Liver (tissue), 8 donors: ENCODE measurements at regions not wholly inside any gene's neighbourhood (a gene's known extent, or its start where the extent isn't known, plus 50 kb on each side); places are given as distances from the start of the nearest gene placed in this dataset.

Source experiments
- DNase-seq: peaks from one replicate; pipeline ENCODE4 v3.0.0-alpha.2; 2017; ENCODE audit warnings: low spot score
- H3K27ac ChIP-seq, 2 donors: one replicate each; pipeline ENCODE4 v1.7.0; 2013; ENCODE audit warnings: inconsistent platforms in 2 of 2, low read length in 2 of 2, control low read depth in 1 of 2, low read depth in 1 of 2, mild to moderate bottlenecking in 1 of 2
- H3K27me3 ChIP-seq, 4 donors: one replicate each; pipeline versions ENCODE4 v1.6.1 to v1.7.0; 2013; ENCODE audit warnings: low read length in 3 of 4, inconsistent platforms in 1 of 4, mild to moderate bottlenecking in 1 of 4, moderate library complexity in 1 of 4; ENCODE audit not compliant: control insufficient read depth in 4 of 4, insufficient read depth in 4 of 4
- H3K36me3 ChIP-seq, 4 donors: one replicate each; pipeline versions ENCODE4 v1.6.1 to v1.7.0; 2013; ENCODE audit warnings: low read length in 3 of 4, mild to moderate bottlenecking in 3 of 4, low read depth in 1 of 4, moderate library complexity in 1 of 4; ENCODE audit not compliant: control insufficient read depth in 4 of 4, insufficient read depth in 3 of 4
- H3K4me1 ChIP-seq, 4 donors: one replicate each; pipeline versions ENCODE4 v1.6.1 to v1.7.0; 2013; ENCODE audit warnings: low read length in 3 of 4, mild to moderate bottlenecking in 3 of 4, moderate library complexity in 1 of 4; ENCODE audit not compliant: control insufficient read depth in 4 of 4, insufficient read depth in 4 of 4
- H3K4me3 ChIP-seq, 3 donors: one replicate each; pipeline versions ENCODE4 v1.6.1 to v1.7.0; 2013; ENCODE audit warnings: low read length in 3 of 3, control low read depth in 1 of 3, low read depth in 1 of 3, mild to moderate bottlenecking in 1 of 3
- H3K9ac ChIP-seq, 2 donors: one replicate each; pipeline ENCODE4 v1.7.0; 2013; ENCODE audit warnings: low read length in 2 of 2, mild to moderate bottlenecking in 2 of 2, moderate library complexity in 2 of 2, control low read depth in 1 of 2, low read depth in 1 of 2
- H3K9me3 ChIP-seq, 4 donors: one replicate each; pipeline versions ENCODE4 v1.6.1 to v1.7.0; 2013; ENCODE audit warnings: low read length in 3 of 4; ENCODE audit not compliant: control insufficient read depth in 4 of 4
- EGR1 ChIP-seq, 2 donors: IDR thresholded peaks; 2 replicates each; pipeline ENCODE4 v1.6.1; 2016 to 2018; ENCODE audit warnings: antibody characterized with exemption in 2 of 2, low read depth in 2 of 2
- FOXA1 ChIP-seq: IDR thresholded peaks from 2 replicates; pipeline ENCODE4 v1.6.1; 2016; ENCODE audit warnings: antibody characterized with exemption
- FOXA2 ChIP-seq: IDR thresholded peaks from 2 replicates; pipeline ENCODE4 v1.6.1; 2016; ENCODE audit warnings: antibody characterized with exemption
- GABPA ChIP-seq, 2 donors: IDR thresholded peaks in 1 of 2; conservative IDR thresholded peaks in 1 of 2; 2 replicates each; pipeline ENCODE4 v1.6.1; 2016; ENCODE audit warnings: antibody characterized with exemption in 2 of 2, mild to moderate bottlenecking in 1 of 2, moderate library complexity in 1 of 2
- HNF4A ChIP-seq, 2 donors: conservative IDR thresholded peaks; 2 replicates each; pipeline ENCODE4 v1.6.1; 2016; ENCODE audit warnings: antibody characterized with exemption in 2 of 2, mild to moderate bottlenecking in 2 of 2
- HNF4G ChIP-seq: IDR thresholded peaks from 2 replicates; pipeline ENCODE4 v1.6.1; 2016; ENCODE audit warnings: antibody characterized with exemption
- JUND ChIP-seq, 2 donors: IDR thresholded peaks; 2 replicates each; pipeline ENCODE4 v1.6.1; 2016; ENCODE audit warnings: antibody characterized with exemption in 2 of 2
- NR2F2 ChIP-seq: IDR thresholded peaks from 2 replicates; pipeline ENCODE4 v1.6.1; 2016; ENCODE audit warnings: antibody characterized with exemption
- RAD21 ChIP-seq, 2 donors: IDR thresholded peaks; 2 replicates each; pipeline ENCODE4 v1.6.1; 2016; ENCODE audit warnings: antibody characterized with exemption in 2 of 2, mild to moderate bottlenecking in 2 of 2
- RXRA ChIP-seq, 2 donors: IDR thresholded peaks; 2 replicates each; pipeline ENCODE4 v1.6.1; 2017 to 2018; ENCODE audit warnings: antibody characterized with exemption in 2 of 2, mild to moderate bottlenecking in 1 of 2
- YY1 ChIP-seq: IDR thresholded peaks from 2 replicates; pipeline ENCODE4 v1.6.1; 2016; ENCODE audit warnings: antibody characterized with exemption, mild to moderate bottlenecking
- WGBS: extraction: QIAGEN DNeasy Blood & Tissue Kit; methylation state at CpG from one replicate; pipeline ENCODE4 v1.1.7; 2013; 5-methylcytosine and 5-hydroxymethylcytosine counted together
- TF ChIP-seq, protein P1 (sequence below): IDR thresholded peaks from 2 replicates; pipeline ENCODE4 v1.6.1; 2016; ENCODE audit warnings: antibody characterized with exemption
- TF ChIP-seq, protein P2 (sequence below): IDR thresholded peaks from 2 replicates; pipeline ENCODE4 v1.6.1; 2016; ENCODE audit warnings: antibody characterized with exemption
- TF ChIP-seq, protein P3 (sequence below): IDR thresholded peaks from 2 replicates; pipeline ENCODE4 v1.6.1; 2016; ENCODE audit warnings: antibody characterized with exemption
- TF ChIP-seq, protein P4 (sequence below): IDR thresholded peaks from 2 replicates; pipeline ENCODE4 v1.6.1; 2016; ENCODE audit warnings: antibody characterized with exemption, mild to moderate bottlenecking
- TF ChIP-seq, protein P5 (sequence below): fragments of 150-350 bp; IDR thresholded peaks from 2 replicates; pipeline ENCODE4 v1.5.1; 2017; ENCODE audit warnings: improper control_type of control experiment, low read depth, low read length; ENCODE audit not compliant: missing input control
- donor health status: healthy.
- donor health status: healthy.
- donor health status: healthy.
- donor health status: healthy.
- donor health status: healthy.

DNA sequence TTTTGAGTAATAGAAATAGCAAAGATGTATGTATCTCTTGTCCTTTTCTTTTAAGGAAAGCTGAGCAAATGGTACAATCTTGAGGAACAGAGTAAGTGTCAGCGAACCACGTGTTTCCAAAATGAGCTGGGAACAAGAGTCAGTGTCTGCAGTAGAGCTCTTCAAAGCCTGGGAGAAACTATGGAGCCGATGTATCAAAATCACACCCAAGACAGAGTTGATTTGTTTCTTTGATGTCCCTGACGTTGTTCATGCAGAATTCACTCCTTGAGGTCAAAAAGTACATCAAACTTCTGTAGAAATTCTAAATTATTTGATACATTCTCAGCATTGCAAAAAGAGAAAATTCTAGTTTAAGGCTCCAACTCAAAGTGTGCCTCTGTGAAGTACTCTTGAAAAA, 216.5 kb downstream of the SKIDA1 start (continued):
- TF ChIP-seq YY1 = no peak

DNA sequence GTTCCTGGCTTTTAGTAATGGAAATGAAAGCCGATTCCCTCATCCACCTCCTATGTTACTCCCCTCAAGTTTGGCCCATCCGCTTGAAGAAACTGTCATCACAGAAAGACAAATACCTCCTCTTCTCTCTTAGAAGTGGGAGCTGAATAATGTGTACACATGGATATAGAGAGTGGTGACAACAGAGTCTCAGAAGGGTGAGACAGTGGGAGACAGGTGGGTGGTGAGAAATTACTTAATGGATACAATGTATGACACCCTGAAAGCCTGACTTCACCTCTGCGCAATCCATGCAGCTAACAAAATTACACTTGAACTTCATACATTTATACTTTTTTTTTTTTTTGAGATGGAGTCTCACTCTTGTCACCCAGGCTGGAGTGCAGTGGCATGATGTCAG, 217.5 kb downstream of the SKIDA1 start:
- no peak for DNase-seq
- Histone ChIP-seq H3K4me1 (no peaks in the 10 kb centered on the region), H3K27ac (no peak overlapping the region), H3K9me3 (no peaks in the 10 kb centered on the region), H3K27me3 (no peaks in the 10 kb centered on the region), H3K4me3 (no peak overlapping the region), H3K36me3 (no peaks in the 10 kb centered on the region), H3K9ac (no peak overlapping the region)
- TF ChIP-seq NR2F2 (no peak), FOXA2 (no peak), EGR1 (IDR thresholded peaks at IDR 0.05; ENCODE audit: low read depth in 2 of 2) (no peak), GABPA (IDR thresholded peaks at IDR 0.05 in 1 of 2, conservative IDR thresholded peaks at IDR 0.05 in 1 of 2) (no peak), HNF4G (no peak)
- WGBS = 94% methylated on average over 3 of the region's 3 CpGs

DNA sequence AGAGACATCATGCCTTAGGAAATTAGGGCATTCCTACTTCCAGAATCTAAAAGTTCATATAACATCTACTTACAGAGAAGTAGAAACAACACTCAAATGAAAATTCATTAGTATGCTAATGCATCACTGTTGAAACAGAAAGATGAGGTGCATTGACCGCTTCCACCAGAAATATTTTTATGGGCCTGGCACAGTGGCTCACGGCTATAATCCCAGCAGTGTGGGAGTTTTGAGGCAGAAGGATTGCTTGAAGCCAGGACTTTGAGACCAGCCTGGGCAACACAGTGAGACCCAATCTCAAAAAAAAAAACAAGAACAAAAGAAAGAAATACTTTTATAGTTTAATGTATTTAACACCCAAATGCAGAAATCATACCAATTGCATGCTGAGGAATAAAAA, 220.9 kb downstream of the SKIDA1 start:
- no peaks in the 10 kb centered on the region for H3K4me1 ChIP-seq
- DNase-seq = no peak
- no peaks in the 10 kb centered on the region for H3K9me3 ChIP-seq
- no peak overlapping the region for H3K4me3 ChIP-seq
- no peak overlapping the region for H3K27ac ChIP-seq
- WGBS = 98% methylated on average over 2 of the region's 2 CpGs
- TF ChIP-seq, protein P1, sequence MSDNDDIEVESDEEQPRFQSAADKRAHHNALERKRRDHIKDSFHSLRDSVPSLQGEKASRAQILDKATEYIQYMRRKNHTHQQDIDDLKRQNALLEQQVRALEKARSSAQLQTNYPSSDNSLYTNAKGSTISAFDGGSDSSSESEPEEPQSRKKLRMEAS = no peak
- no peak for TF ChIP-seq YY1
- TF ChIP-seq, protein P2, sequence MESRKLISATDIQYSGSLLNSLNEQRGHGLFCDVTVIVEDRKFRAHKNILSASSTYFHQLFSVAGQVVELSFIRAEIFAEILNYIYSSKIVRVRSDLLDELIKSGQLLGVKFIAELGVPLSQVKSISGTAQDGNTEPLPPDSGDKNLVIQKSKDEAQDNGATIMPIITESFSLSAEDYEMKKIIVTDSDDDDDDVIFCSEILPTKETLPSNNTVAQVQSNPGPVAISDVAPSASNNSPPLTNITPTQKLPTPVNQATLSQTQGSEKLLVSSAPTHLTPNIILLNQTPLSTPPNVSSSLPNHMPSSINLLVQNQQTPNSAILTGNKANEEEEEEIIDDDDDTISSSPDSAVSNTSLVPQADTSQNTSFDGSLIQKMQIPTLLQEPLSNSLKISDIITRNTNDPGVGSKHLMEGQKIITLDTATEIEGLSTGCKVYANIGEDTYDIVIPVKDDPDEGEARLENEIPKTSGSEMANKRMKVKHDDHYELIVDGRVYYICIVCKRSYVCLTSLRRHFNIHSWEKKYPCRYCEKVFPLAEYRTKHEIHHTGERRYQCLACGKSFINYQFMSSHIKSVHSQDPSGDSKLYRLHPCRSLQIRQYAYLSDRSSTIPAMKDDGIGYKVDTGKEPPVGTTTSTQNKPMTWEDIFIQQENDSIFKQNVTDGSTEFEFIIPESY = no peak
- TF ChIP-seq EGR1 (IDR thresholded peaks at IDR 0.05; ENCODE audit: low read depth in 2 of 2) = no peak
- no peaks in the 10 kb centered on the region for H3K27me3 ChIP-seq
- H3K36me3 ChIP-seq = no peaks in the 10 kb centered on the region
- H3K9ac ChIP-seq = no peak overlapping the region

DNA sequence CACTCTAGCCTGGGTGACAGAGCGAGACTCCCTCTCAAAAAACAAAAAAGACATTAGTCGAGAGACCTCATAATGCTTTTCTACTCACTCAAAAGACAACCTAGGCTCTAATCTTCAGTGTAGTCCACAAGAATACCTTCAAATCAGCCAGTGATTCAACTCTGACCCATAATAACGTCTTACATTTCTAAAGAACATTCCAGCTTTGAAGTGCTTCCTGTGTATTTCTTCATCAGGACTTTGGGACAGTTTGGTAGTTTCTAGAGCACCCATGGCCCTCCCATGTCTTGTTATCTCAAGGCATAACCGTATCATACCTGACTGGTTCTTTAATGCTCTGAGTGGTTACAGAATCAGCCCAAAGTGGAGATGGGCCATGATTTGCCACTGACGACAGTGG, 221.3 kb downstream of the SKIDA1 start:
- WGBS = 78% methylated on average over 5 of the region's 5 CpGs
- no peak for DNase-seq
- Histone ChIP-seq H3K27me3 (no peaks in the 10 kb centered on the region), H3K4me1 (no peaks in the 10 kb centered on the region), H3K36me3 (no peaks in the 10 kb centered on the region), H3K9ac (no peak overlapping the region), H3K27ac (no peak overlapping the region), H3K9me3 (no peaks in the 10 kb centered on the region), H3K4me3 (no peak overlapping the region)
- TF ChIP-seq RXRA (IDR thresholded peaks at IDR 0.05) (no peak), HNF4G (no peak), JUND (IDR thresholded peaks at IDR 0.05) (no peak), NR2F2 (no peak), HNF4A (conservative IDR thresholded peaks at IDR 0.05) (no peak), FOXA2 (no peak), RAD21 (IDR thresholded peaks at IDR 0.05) (no peak), FOXA1 (no peak), YY1 (no peak)
- TF ChIP-seq, protein P3, sequence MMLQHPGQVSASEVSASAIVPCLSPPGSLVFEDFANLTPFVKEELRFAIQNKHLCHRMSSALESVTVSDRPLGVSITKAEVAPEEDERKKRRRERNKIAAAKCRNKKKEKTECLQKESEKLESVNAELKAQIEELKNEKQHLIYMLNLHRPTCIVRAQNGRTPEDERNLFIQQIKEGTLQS = no peak
- TF ChIP-seq, protein P4, sequence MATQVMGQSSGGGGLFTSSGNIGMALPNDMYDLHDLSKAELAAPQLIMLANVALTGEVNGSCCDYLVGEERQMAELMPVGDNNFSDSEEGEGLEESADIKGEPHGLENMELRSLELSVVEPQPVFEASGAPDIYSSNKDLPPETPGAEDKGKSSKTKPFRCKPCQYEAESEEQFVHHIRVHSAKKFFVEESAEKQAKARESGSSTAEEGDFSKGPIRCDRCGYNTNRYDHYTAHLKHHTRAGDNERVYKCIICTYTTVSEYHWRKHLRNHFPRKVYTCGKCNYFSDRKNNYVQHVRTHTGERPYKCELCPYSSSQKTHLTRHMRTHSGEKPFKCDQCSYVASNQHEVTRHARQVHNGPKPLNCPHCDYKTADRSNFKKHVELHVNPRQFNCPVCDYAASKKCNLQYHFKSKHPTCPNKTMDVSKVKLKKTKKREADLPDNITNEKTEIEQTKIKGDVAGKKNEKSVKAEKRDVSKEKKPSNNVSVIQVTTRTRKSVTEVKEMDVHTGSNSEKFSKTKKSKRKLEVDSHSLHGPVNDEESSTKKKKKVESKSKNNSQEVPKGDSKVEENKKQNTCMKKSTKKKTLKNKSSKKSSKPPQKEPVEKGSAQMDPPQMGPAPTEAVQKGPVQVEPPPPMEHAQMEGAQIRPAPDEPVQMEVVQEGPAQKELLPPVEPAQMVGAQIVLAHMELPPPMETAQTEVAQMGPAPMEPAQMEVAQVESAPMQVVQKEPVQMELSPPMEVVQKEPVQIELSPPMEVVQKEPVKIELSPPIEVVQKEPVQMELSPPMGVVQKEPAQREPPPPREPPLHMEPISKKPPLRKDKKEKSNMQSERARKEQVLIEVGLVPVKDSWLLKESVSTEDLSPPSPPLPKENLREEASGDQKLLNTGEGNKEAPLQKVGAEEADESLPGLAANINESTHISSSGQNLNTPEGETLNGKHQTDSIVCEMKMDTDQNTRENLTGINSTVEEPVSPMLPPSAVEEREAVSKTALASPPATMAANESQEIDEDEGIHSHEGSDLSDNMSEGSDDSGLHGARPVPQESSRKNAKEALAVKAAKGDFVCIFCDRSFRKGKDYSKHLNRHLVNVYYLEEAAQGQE = no peak
- TF ChIP-seq, protein P1 = no peak
- TF ChIP-seq, protein P5, sequence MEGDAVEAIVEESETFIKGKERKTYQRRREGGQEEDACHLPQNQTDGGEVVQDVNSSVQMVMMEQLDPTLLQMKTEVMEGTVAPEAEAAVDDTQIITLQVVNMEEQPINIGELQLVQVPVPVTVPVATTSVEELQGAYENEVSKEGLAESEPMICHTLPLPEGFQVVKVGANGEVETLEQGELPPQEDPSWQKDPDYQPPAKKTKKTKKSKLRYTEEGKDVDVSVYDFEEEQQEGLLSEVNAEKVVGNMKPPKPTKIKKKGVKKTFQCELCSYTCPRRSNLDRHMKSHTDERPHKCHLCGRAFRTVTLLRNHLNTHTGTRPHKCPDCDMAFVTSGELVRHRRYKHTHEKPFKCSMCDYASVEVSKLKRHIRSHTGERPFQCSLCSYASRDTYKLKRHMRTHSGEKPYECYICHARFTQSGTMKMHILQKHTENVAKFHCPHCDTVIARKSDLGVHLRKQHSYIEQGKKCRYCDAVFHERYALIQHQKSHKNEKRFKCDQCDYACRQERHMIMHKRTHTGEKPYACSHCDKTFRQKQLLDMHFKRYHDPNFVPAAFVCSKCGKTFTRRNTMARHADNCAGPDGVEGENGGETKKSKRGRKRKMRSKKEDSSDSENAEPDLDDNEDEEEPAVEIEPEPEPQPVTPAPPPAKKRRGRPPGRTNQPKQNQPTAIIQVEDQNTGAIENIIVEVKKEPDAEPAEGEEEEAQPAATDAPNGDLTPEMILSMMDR = no peak
- TF ChIP-seq, protein P2 = no peak
